GM23248 (cell line): ENCODE measurements at regions not wholly inside any gene's neighbourhood (a gene's known extent, or its start where the extent isn't known, plus 50 kb on each side); places are given as distances from the start of the nearest gene placed in this dataset.

Experiments used
- EZH2 ChIP-seq: fragments of 200-600 bp; sonication (generic); IDR thresholded peaks from 2 replicates; pipeline ENCODE4 v1.6.1; 2018; ENCODE audit warnings: antibody characterized with exemption, mild to moderate bottlenecking; ENCODE audit not compliant: insufficient read depth, poor library complexity, severe bottlenecking
- EZH2phosphoT487 ChIP-seq: fragments of 200-600 bp; sonication (generic); IDR thresholded peaks from 2 replicates; pipeline ENCODE4 v1.6.1; 2018; ENCODE audit warnings: antibody characterized with exemption, moderate library complexity, mild to moderate bottlenecking, low read depth; ENCODE audit not compliant: insufficient read depth

DNA sequence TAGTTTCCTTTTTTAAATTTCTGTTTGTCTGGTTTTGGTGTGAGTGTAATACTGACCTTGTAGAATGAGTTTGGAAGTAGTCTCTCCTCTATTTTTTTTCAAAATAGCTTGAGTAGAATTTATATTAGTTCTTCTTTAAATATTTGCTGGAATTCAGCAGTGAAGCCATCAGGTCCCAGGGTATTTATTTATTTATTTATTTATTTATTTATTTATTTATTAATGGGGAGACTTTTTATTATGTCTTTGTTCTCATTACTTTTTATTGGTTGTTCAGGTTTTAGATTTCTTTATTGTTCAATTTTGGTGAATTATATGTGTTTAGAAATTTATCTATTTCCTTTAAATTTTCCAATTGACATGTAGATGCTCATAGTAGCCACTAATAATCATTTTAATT lies 875.8 kb upstream of the COX7C start:
- TF ChIP-seq EZH2 (no peak), EZH2phosphoT487 (no peak)
